DND-41 (cell line): ENCODE measurements at regions not wholly inside any gene's neighbourhood (a gene's known extent, or its start where the extent isn't known, plus 50 kb on each side); places are given as distances from the start of the nearest gene placed in this dataset.

Experiments used
- CTCF ChIP-seq: IDR thresholded peaks from 2 replicates; pipeline ENCODE4 v1.5.1; 2012; ENCODE audit warnings: borderline replicate concordance, low read length, moderate library complexity, mild to moderate bottlenecking; ENCODE audit not compliant: poor library complexity, severe bottlenecking; ENCODE audit errors: extremely low read depth
- EZH2 ChIP-seq: IDR thresholded peaks from 3 replicates; pipeline ENCODE4 v1.6.1; 2012; ENCODE audit warnings: borderline replicate concordance, low read depth, mild to moderate bottlenecking, moderate library complexity, low read length, inconsistent platforms; ENCODE audit not compliant: severe bottlenecking

GRCh38 chr2:57869758-57870344 is 176.8 kb upstream of the VRK2 start:
- TF ChIP-seq EZH2, result no peak
- no peak for TF ChIP-seq CTCF
